ENCODE measurements at regions not wholly inside any gene's neighbourhood (a gene's known extent, or its start where the extent isn't known, plus 50 kb on each side); places are given as distances from the start of the nearest gene placed in this dataset.
"Not testable (repeated sequence)": the region's sequence is repeated elsewhere in the genome, so short reads cannot be mapped to it uniquely, and the experiment has no call there.

DNA sequence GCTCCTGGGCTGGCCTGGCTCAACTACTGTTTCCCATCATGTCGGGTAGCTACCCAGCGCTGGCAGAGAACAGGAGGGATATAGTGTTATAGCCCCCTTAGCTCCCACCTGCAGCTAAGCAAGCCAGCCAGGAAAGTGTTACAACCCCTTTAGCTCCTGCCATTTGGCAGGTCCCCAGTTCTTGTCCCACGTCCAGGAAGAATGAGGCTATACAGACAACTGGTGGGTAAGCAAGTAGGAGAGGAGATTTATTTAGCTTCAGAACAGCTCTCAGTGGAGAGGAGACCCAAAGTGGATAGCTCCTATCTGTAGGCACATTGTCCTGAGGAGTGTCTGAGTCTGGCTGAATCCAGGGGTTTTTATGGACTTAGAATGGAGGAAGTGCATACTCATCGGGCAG, 741.1 kb upstream of the B3GALT2 start:
- no peak overlapping the region for H3K4me2 ChIP-seq (ENCODE audit: low read length)
- peaks cover 3% of the 10 kb centered on the region for H3K9me3 ChIP-seq (replicated peaks; ENCODE audit: low read length)

DNA sequence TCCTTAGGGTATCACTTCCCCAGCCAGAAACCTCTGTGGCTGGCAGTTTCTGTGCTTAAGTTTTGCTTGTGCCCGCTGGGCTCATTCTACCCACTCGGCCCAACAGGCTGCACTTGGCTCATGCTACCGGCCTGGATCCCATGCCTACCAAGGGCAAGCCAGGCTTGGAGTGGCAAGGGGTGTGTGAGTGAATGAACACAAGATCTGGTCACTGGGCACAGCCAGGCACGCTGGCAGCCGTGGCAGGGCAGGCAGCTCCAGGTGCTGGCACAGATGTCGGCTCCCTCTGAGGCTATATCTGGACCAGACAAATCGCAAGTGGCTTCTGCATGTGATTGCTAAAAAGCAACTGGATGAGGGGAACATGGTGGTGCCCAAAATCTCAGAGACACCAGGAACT, 740.5 kb upstream of the B3GALT2 start:
- peaks cover 3% of the 10 kb centered on the region for H3K9me3 ChIP-seq (replicated peaks; ENCODE audit: low read length)
- H3K4me3 ChIP-seq (ENCODE audit: low read length): no peak overlapping the region
- H3K9ac ChIP-seq (ENCODE audit: low read depth, low read length): no peak overlapping the region
- no peaks in the 10 kb centered on the region for H3K4me1 ChIP-seq (ENCODE audit: control insufficient read depth, insufficient read depth, low read length)
- H3K27me3 ChIP-seq (ENCODE audit: control insufficient read depth, insufficient read depth, low read length): no peaks in the 10 kb centered on the region
- H3K4me2 ChIP-seq (ENCODE audit: low read length): no peak overlapping the region
- H3K36me3 ChIP-seq (ENCODE audit: insufficient read depth, low read length): no peaks in the 10 kb centered on the region

More for the DNA sequence above, 741.1 kb upstream of the B3GALT2 start:
- Histone ChIP-seq H3K36me3 (ENCODE audit: insufficient read depth, low read length) (no peaks in the 10 kb centered on the region), H3K4me3 (ENCODE audit: low read length) (no peak overlapping the region), H3K4me1 (ENCODE audit: control insufficient read depth, insufficient read depth, low read length) (no peaks in the 10 kb centered on the region), H3K27me3 (ENCODE audit: control insufficient read depth, insufficient read depth, low read length) (no peaks in the 10 kb centered on the region), H3K9ac (ENCODE audit: low read depth, low read length) (no peak overlapping the region)

DNA sequence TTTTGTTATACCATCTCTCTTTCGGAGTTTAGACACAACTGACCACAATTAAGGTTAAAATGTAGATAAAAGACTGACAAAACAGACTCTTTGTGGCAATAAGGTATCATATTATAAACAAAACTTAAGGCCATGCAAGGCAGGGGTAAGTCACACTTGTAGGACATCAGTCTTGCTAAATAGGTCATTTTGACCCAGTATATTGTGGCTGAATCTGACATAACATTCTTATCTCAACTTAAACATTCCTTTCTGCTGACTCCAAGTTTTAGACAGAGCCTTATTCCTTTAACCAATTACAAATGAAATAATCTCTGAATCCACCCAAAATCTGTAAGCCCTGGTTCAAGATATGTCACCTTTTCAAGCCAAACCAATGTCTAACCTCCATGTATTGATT, 733.4 kb upstream of the B3GALT2 start:
- no peak overlapping the region for H3K9ac ChIP-seq (ENCODE audit: low read depth, low read length)
- H3K4me3 ChIP-seq (ENCODE audit: low read length): no peak overlapping the region
- H3K4me2 ChIP-seq (ENCODE audit: low read length): no peak overlapping the region
- H3K4me1 ChIP-seq (ENCODE audit: control insufficient read depth, insufficient read depth, low read length): no peaks in the 10 kb centered on the region
- no peaks in the 10 kb centered on the region for H3K36me3 ChIP-seq (ENCODE audit: insufficient read depth, low read length)
- no peaks in the 10 kb centered on the region for H3K27me3 ChIP-seq (ENCODE audit: control insufficient read depth, insufficient read depth, low read length)
- H3K9me3 ChIP-seq (replicated peaks; ENCODE audit: low read length): no peaks in the 10 kb centered on the region

DNA sequence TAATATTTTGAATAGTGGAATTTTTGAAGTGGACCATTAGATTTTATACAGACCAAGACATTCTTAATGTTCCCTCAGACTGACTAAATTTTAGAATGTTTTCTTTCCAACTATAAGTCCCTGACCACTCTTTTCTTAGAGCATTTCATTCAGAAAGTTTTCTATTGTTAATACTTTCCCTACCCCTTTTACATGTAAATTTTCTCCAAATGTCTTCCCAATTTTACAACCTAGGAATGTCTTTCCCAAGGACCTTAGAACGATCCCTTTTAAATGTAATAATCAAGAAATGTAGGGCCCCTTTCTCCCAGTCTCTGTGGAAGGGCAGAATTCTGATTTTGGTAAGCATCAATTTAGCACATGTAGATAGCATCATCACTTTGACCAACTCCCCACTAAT, 730.0 kb upstream of the B3GALT2 start:
- no peaks in the 10 kb centered on the region for H3K36me3 ChIP-seq (ENCODE audit: insufficient read depth, low read length)
- H3K9me3 ChIP-seq (replicated peaks; ENCODE audit: low read length): no peaks in the 10 kb centered on the region

DNA sequence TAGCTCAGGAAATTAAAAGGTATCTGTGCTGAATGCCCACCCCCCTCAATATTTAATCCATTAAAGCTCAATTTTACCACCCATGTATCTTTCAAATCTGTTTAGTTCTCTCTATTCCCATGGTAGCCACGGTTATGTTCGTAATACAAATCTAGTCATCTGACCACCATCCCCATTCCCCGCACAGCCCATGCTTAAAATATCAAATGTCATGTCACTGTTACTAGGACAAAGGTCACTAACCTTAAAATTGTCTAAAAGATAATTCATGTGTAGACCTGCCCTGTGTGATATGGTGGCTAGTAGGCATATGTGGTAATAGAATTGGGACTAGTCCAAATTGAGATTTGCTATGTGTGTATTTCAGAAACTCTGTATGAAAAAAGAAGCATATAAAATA, 728.5 kb upstream of the B3GALT2 start:
- Histone ChIP-seq H3K4me3 (ENCODE audit: low read length) (no peak overlapping the region), H3K36me3 (ENCODE audit: insufficient read depth, low read length) (no peaks in the 10 kb centered on the region), H3K27me3 (ENCODE audit: control insufficient read depth, insufficient read depth, low read length) (no peaks in the 10 kb centered on the region), H3K9me3 (replicated peaks; ENCODE audit: low read length) (no peaks in the 10 kb centered on the region), H3K4me2 (ENCODE audit: low read length) (no peak overlapping the region), H3K9ac (ENCODE audit: low read depth, low read length) (no peak overlapping the region), H3K4me1 (ENCODE audit: control insufficient read depth, insufficient read depth, low read length) (no peaks in the 10 kb centered on the region)

More for the DNA sequence above, 730.0 kb upstream of the B3GALT2 start:
- no peak overlapping the region for H3K4me3 ChIP-seq (ENCODE audit: low read length)
- no peak overlapping the region for H3K9ac ChIP-seq (ENCODE audit: low read depth, low read length)
- H3K4me2 ChIP-seq (ENCODE audit: low read length): no peak overlapping the region
- no peaks in the 10 kb centered on the region for H3K27me3 ChIP-seq (ENCODE audit: control insufficient read depth, insufficient read depth, low read length)
- no peaks in the 10 kb centered on the region for H3K4me1 ChIP-seq (ENCODE audit: control insufficient read depth, insufficient read depth, low read length)

DNA sequence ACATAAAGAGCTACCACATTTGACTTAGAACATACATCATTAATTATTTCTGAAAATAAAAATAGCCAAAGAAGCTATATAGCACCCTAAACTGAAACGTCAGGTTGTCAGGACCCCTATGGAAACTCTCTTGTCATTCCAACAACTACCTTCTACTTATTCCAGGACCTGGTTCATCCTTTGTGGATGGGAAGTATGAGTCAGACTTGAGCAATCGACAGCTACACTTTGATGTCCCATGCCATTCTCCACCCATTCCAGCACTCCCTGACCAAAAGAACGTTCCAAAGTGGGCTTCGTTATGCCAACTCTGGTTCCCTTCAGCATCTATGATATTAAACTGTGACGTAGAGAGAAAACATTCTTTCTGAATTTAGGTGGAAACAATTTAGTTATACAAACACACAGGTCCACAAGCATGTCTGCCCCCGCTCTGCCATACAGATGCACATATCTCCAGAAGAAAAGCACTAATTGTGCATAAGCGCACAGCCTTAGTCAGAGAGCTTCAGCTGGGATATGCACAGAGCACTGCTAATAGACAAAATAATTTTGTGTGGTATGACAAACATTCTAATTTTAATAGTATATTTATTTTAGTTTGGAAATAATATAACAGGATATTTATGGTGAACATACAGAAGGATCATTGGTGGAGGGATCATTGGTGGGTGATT, 723.1 kb upstream of the B3GALT2 start:
- Histone ChIP-seq H3K36me3 (ENCODE audit: insufficient read depth, low read length) (no peaks in the 10 kb centered on the region), H3K9me3 (replicated peaks; ENCODE audit: low read length) (no peaks in the 10 kb centered on the region), H3K4me1 (ENCODE audit: control insufficient read depth, insufficient read depth, low read length) (no peaks in the 10 kb centered on the region), H3K27me3 (ENCODE audit: control insufficient read depth, insufficient read depth, low read length) (no peaks in the 10 kb centered on the region), H3K4me3 (ENCODE audit: low read length) (no peak overlapping the region), H3K4me2 (ENCODE audit: low read length) (no peak overlapping the region), H3K9ac (ENCODE audit: low read depth, low read length) (no peak overlapping the region)

DNA sequence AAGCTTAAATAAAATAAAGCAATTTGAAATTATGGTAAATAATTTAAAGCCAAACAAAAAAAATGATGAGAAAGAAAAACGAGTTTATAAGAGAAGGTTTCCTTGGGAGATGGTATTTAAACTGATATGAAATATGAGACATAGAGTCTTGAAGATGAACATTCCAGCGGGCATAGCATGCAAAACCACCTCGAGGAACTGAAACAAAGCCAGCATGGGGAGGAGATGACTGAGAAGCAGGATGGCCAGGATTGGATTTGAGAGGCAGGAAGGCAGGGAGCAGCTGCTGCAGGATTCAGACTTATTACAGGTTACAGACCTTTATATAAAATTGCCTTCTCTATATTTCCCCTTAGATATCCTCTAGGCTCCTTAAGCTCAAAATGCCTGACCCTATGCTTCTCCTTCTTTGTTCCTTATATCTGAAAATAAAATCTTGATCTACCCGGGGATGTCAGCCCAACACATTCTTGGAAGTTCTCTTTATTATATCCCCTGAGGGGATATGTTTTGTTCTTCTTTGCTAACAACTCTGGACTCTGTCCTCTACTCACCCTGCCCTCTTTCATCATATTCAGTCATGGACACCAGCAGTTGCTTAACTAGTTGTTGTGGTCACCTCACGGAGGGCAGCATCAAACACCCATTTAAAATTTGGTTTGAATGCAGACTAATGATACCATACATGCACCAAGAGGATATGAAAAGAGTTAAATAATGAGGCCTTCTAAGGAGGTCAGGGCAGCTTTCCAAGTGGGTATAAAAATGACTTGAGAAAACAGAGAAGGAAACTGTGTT, 719.1 kb upstream of the B3GALT2 start:
- Histone ChIP-seq H3K9ac (ENCODE audit: low read depth, low read length) (no peak overlapping the region), H3K4me3 (ENCODE audit: low read length) (no peak overlapping the region), H3K27me3 (ENCODE audit: control insufficient read depth, insufficient read depth, low read length) (no peaks in the 10 kb centered on the region), H3K4me2 (ENCODE audit: low read length) (no peak overlapping the region), H3K4me1 (ENCODE audit: control insufficient read depth, insufficient read depth, low read length) (no peaks in the 10 kb centered on the region), H3K9me3 (replicated peaks; ENCODE audit: low read length) (no peaks in the 10 kb centered on the region), H3K36me3 (ENCODE audit: insufficient read depth, low read length) (no peaks in the 10 kb centered on the region)

DNA sequence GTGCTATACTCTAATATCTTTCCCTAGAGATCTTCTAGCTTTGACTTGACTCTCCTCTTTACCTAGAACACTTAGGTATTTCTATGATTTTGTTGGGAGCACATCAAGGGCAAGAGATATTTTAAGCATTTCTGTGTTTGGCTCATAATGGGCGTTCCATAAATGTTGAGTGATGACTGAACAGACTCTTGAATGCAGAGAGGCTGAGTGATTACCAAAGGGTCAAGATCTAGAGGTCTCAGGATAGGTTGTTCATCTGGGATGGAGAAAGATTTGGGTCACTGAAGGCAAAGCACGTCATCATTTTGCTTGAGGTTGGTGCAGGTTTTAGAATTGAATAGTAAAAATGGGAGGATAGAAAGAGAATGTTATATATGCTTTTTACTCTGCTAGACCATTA, 705.4 kb upstream of the B3GALT2 start:
- H3K9ac ChIP-seq (ENCODE audit: low read depth, low read length): no peak overlapping the region
- no peaks in the 10 kb centered on the region for H3K36me3 ChIP-seq (ENCODE audit: insufficient read depth, low read length)
- no peak overlapping the region for H3K4me2 ChIP-seq (ENCODE audit: low read length)
- H3K4me1 ChIP-seq (ENCODE audit: control insufficient read depth, insufficient read depth, low read length): no peaks in the 10 kb centered on the region
- H3K9me3 ChIP-seq (replicated peaks; ENCODE audit: low read length): no peaks in the 10 kb centered on the region
- H3K27me3 ChIP-seq (ENCODE audit: control insufficient read depth, insufficient read depth, low read length): no peaks in the 10 kb centered on the region
- H3K4me3 ChIP-seq (ENCODE audit: low read length): no peak overlapping the region

DNA sequence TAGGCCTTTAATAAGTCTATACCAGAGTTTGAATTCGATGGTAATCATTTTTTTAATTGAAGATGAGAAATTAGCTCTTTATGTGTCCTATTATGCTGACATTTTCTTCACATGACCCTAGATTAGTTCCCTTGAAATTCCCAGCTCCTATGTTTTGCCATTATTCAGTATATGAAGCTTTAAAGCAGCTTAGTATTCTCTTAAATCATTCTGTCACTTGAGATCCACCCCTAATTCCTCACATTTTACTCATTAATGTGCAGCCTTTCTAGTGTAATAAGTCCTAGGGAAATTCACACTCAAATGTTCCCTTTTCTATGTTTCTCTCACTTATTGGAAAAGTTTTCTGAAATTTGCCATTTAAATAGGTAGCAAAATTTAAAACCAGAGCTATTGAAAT, 704.5 kb upstream of the B3GALT2 start:
- Histone ChIP-seq H3K9me3 (replicated peaks; ENCODE audit: low read length) (no peaks in the 10 kb centered on the region), H3K36me3 (ENCODE audit: insufficient read depth, low read length) (no peaks in the 10 kb centered on the region), H3K27me3 (ENCODE audit: control insufficient read depth, insufficient read depth, low read length) (no peaks in the 10 kb centered on the region), H3K4me1 (ENCODE audit: control insufficient read depth, insufficient read depth, low read length) (no peaks in the 10 kb centered on the region), H3K4me2 (ENCODE audit: low read length) (no peak overlapping the region), H3K4me3 (ENCODE audit: low read length) (no peak overlapping the region), H3K9ac (ENCODE audit: low read depth, low read length) (no peak overlapping the region)

DNA sequence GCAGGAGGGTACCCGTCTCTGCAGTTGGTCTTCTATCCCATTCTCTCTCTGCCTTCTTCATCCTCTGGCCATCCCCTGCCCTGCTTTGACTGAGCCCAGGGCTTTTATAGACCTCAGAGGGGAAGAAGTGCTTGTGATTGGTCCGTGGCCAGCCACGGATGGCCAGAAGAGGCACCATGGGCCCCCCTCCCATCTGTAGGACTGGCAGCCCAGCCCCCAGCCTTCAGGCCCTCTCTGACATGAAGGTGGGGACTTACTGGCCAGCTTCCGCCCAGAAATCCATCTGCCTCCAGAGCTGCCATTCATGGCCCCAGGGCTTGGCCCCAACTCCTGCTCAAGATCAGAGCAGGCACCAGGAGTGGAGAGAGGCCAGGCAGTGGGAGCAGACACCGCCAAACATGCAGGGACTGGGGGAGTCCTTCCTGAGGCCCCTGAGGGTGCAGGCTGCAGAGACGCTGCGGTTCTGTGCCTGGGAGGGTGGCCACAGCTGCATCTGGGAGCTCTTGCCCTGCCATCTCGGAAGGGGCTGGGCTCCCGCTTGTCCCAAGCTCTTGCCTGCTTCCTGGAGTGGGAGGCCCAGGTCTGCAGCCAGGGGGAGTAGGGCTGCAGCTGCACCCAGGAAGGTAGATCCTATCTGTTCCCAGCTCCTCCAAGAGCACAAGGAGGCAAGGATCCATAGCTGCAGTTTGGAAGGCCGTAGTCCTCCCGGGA, 698.6 kb upstream of the B3GALT2 start:
- Histone ChIP-seq H3K4me2 (ENCODE audit: low read length) (no peak overlapping the region), H3K36me3 (ENCODE audit: insufficient read depth, low read length) (no peaks in the 10 kb centered on the region), H3K9me3 (replicated peaks; ENCODE audit: low read length) (no peaks in the 10 kb centered on the region), H3K4me3 (ENCODE audit: low read length) (no peak overlapping the region), H3K9ac (ENCODE audit: low read depth, low read length) (no peak overlapping the region), H3K27me3 (ENCODE audit: control insufficient read depth, insufficient read depth, low read length) (no peaks in the 10 kb centered on the region), H3K4me1 (ENCODE audit: control insufficient read depth, insufficient read depth, low read length) (no peaks in the 10 kb centered on the region)

DNA sequence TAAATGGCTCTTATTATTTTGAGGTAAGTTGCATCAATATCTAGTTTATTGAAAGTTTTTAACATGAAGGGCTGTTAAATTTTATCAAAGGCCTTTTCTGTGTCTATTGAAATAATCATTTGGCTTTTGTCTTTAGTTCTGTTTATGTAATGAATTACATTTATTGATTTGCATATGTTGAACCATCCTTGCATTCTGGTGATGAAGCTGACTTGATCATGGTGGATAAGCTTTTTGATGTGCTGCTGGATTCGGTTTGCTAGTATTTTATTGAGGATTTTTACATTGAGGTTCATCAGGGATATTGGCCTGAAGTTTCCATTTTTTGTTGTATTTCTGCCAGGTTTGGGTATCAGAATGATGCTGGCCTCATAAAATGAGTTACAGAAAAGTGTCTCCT, 691.5 kb upstream of the B3GALT2 start:
- not testable (repeated sequence) for H3K4me3 ChIP-seq (ENCODE audit: low read length); H3K9ac ChIP-seq (ENCODE audit: low read depth, low read length); H3K4me2 ChIP-seq (ENCODE audit: low read length); H3K27me3 ChIP-seq (ENCODE audit: control insufficient read depth, insufficient read depth, low read length); H3K4me1 ChIP-seq (ENCODE audit: control insufficient read depth, insufficient read depth, low read length); H3K9me3 ChIP-seq (replicated peaks; ENCODE audit: low read length); H3K36me3 ChIP-seq (ENCODE audit: insufficient read depth, low read length)

All from skeletal muscle satellite cell (primary cell).